ENCODE measurements at regions not wholly inside any gene's neighbourhood (a gene's known extent, or its start where the extent isn't known, plus 50 kb on each side); places are given as distances from the start of the nearest gene placed in this dataset.
"Not testable (repeated sequence)": the region's sequence is repeated elsewhere in the genome, so short reads cannot be mapped to it uniquely, and the experiment has no call there.

DNA sequence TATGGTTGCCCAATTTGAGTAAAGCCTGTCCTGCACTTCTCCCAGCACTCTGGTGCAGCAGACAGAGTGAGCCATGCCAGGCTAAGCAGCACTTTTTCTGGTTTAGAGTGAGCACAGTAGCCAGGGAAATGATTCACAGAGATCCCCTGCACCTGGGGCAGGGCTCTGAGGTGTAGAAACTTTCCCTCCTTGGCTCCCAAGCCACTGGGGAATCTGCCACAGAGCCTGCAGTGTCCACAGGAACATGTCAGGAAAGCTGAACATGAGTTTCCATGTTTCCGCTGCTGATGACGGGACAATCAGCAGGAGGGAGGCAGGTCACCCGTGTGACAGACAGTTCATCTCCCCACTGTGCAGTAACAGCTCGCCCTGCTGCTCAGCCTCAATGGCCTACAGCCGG, 429.9 kb upstream of the B3GAT1 start:
- ATAC-seq = no peak

DNA sequence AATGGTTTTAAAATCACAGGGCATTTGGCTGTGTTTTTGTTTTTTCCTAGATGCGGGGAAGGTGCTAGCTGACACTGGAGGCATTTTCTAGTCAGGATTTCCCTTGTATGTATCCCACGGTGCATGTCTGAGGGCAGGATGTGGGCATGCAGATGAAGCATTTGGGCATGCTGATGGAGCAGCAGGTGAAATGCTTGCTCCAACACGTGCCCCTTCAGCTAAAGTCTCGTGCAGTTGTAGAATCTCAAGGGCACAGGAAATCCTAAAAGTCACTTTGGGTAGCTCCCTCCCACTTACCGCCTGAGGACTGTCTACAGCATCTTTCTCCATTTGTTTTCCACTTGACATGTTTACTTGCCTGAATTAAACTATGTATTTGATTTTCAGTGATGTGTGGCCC, 429.4 kb upstream of the B3GAT1 start:
- ATAC-seq = no peak

- no peak for ATAC-seq
Measured at GRCh38 chr11:134840945-134841344, 428.9 kb upstream of the B3GAT1 start.

DNA sequence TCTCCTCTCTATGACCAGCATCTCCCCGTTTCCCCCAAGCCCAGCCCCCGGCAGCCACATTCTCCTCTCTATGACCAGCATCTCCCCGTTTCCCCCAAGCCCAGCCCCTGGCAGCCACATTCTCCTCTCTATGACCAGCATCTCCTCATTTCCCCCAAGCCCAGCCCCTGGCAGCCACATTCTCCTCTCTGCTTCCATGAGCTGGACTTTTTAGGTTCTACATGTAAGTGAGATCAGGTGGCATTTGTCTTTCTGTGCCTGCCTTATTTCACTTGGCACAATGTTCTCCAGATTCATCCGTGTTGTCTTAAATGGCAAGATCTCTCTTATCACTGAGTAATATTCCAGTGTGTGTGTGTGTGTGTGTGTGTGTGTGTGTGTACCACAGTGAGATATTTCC, 428.1 kb upstream of the B3GAT1 start:
- not testable (repeated sequence) for ATAC-seq

- no peak for ATAC-seq
Measured at GRCh38 chr11:134838708-134839107, 426.7 kb upstream of the B3GAT1 start.

- ATAC-seq = no peak
Measured at GRCh38 chr11:134837887-134838232, 425.8 kb upstream of the B3GAT1 start.

DNA sequence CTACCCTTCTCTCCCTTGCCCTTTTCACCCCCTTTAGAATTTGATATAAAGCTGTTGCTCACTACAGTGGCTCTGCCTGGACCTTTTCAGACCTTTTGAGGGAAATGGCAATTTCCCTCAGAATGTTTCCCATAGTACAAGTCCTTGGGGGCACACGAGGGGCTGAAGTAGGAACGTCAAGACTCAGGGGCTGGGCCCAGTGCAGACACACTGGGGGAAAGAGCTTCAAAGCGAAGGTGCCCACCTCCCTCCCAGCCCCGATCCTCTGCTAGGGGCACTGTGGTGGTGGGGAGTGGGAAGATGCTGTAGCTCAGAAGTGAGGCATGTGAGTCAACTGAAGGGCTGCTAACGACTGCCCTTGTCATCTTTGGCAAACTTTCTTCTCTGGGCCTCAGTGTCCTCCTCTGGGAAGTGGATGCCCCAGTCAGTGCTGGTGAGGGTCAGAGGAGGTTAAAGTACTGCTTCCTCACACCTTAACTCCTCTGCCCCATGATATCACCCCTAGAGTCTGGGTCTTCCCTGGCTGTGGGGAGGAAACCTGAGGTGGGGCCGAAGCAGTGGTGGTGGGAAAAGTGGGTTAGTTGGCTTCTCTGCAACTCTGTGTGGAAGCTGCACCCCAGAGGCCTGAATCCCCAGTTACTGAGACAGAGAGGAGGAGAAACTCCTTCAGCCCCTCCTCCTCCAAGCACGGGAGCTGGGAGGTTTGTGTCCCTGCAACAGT, 425.3 kb upstream of the B3GAT1 start:
- no peak for ATAC-seq

- ATAC-seq = no peak
Measured at GRCh38 chr11:134836561-134836960, 424.5 kb upstream of the B3GAT1 start.

- no peak for ATAC-seq
Measured at GRCh38 chr11:134835561-134835960, 423.5 kb upstream of the B3GAT1 start.

DNA sequence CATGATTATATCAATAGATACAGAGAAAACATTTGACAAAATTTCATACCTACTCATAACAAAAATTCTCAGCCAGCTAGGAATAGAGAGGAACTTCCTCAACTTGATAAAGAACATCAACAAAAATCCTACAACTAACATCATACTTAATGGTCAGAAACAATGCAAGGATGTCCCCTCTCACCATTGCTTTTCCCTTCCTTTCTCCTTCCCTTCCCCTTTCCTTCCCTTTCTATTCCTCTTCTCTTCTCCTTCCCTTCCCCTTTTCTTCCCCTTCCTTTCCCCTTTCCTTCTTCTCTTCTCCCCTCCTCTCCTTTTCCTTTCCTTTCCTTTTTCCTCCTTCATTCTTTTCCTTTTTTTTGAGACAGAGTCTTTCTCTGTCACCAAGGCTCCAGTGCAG, 418.3 kb upstream of the B3GAT1 start:
- ATAC-seq = no peak

DNA sequence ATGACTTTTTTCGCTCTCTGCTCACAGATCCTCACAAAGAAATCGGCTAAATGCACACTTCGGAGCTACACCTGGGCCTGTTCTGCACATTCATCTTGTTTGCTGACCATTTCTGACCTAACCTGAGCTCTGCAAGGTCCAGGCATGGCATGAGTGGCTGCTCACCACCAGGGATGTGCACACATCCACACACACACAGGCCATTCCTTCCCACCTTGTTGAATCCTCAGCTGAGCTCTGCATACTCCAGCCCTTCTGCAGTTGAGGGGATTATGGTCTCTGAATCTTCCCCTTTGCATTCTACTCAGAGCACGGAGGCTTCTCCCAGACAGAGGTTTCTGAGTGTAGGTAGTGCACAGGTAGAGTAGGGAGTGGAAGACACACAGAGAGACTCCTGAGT, 411.9 kb upstream of the B3GAT1 start:
- no peak for ATAC-seq

DNA sequence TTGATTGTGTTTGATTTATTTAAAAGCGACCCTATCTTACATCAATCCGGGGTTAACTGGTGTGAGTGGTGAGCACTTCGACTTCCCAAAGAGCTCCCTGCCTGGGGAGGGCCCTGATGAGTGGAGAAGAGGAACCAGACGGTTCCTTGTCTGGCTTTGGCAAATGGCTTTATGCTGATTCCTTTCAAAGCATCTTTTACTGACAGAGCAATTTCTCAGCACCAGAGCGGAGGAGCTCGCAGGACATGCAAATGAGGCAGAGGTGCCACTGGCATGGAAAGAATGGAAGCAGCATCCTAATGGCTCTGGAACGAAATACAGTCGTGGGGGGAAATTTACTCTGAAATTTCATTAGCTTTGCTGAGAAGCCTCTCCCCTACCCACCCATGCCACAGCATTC, 410.9 kb upstream of the B3GAT1 start:
- ATAC-seq = no peak

DNA sequence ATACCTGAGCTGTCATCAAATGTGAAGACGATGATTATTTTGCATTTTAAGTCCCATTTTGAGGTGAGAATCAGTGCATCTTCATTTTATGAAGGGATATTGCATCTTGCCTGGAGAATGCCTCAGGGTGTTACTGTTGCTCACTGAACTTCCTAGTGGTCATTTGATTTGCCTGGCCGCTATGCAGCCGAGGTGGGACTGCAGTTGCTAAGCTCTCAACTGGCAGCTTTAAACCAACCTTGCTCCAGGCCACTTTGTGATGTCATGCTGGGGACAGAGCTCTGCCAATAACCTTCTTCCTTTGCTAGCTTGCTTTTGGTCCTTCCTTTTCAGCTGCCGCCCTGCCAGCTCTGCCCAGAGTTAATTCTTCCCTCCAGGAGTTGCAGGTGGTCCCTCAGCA, 409.4 kb upstream of the B3GAT1 start:
- no peak for ATAC-seq

DNA sequence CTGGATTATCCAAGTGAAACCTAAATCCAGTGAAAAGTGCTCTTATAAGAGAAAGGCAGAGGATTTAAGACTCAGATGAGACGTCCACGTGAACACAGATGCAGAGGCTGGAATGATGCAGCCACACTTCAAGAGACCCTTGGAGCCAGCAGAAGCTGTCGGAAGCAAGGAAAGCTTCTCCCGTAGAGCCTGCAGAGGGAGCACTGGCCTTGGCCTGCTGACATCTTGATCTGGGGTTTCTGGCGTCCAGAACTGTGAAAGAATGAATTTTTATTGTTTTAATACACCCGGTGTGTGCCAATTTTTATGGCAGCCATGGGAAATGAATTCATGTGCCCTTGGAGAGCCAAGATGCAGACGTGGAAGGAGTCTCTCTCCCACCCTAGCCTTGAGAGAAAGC, 407.0 kb upstream of the B3GAT1 start:
- no peak for ATAC-seq

DNA sequence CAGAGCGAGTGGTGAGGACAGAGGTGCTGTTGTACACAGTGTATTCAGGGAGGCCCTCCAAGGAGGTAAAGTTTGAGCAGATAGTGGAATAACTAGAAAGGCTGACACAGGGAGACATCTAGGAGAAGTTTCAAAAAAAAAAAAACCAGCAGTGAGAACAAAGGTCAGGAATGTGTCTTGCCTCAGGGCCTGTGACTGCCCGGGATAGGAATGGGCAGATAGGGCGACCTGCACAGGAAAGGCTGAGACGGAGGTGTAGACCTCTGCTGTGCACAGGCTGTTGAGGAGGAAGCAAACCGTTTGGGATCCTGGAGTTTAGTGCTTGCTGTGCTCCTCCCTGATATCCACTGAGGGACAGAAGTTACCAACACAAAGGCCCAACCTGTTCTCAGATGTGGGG, 406.5 kb upstream of the B3GAT1 start:
- no peak for ATAC-seq

DNA sequence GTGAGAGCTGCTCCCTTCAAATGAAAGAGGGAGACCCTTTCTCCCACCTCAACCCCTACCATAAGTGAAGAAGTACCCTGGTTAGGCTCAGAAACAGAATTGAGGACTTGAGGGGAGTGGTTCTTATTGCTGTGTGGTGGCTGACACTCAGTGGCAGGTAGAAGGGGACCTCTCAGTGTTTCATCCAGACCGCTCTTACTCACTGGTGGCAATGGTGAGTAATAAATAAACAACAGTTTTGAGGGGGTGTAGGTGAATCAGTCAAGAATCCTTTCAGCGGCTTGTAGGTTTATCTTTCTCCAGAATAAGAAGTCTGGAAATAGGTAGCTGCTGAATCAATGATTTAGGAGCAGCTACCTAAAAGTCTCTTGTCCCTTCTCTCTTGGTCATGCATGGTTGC, 403.4 kb upstream of the B3GAT1 start:
- no peak for ATAC-seq

DNA sequence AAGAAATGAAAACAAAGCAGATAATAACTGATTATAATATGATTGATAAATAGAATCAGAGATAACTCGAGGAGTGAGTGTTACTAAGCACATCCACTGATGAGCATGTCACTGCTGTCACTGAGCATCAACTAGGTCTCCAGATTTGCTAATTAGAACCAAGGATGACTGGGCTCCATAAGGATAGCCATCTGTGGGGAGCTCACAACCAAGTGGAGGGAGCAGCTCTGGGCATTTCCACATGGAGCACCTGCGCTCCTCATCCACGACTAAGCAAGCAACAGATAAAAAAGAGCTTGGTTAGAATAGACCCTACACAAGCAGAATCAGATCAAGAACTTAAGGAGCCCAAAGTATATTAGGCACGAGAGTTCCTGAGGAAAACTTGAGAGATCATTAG, 396.0 kb upstream of the B3GAT1 start:
- no peak for ATAC-seq

DNA sequence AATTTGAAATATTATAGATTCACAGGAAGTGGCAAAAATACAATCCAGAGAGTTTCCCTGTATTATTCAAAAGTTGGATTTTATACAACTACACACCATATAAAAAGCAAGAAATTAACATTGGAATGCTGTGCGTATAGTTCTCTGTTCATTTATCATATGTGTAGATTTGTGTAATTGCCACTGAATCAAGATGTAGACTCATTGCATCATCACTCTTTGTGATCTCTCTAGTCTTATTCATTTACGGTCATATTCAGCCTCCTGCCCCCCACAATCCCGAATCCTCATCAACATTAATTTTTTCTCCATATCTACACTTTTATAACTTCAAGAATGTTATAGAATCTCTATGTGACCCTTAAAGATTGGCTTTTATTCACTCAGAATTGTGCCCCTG, 390.6 kb upstream of the B3GAT1 start:
- ATAC-seq = no peak

GRCh38 chr11:134802116-134802515, 390.1 kb upstream of the B3GAT1 start:
- no peak for ATAC-seq

- no peak for ATAC-seq
Measured at GRCh38 chr11:134801570-134801969, 389.5 kb upstream of the B3GAT1 start.

DNA sequence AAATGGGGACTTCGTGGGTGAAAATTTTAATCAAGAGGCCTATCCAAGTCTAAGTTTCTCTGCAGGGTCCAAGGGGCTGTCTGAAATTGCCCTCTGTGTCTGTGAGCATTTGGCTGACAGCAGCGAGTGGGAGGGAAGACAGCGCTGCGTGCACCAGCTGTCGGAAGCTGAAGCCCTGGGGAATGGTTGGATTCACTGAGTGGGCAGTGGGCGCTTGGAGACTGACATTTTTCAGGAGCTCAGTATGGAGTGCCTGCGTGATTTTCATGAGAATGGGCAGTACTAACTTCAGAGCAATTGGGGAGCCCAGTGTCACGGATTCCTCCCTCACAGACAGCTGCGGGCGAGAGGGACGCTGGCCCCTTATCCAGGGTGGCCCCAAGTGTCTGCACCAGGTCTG, 388.8 kb upstream of the B3GAT1 start:
- no peak for ATAC-seq

DNA sequence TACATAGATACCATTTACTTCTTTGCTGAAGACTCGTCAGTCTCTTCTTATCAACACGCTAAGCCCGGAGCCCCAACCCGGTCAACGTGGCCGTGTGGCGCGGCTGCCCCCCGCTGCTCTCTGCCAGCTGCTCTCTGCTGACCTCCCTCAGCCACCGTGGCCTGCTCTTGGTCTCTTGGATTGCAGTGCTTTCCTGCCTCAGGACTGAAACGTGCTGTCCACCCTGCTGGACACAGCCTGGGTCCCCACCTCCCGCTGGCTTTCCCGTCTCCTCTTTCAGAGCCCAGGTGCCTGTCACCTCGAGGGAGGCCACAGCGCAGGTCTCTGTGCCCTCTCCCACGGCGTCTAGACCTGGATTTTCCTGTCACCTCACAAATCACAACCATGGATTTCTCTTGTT, 388.1 kb upstream of the B3GAT1 start:
- ATAC-seq = no peak

DNA sequence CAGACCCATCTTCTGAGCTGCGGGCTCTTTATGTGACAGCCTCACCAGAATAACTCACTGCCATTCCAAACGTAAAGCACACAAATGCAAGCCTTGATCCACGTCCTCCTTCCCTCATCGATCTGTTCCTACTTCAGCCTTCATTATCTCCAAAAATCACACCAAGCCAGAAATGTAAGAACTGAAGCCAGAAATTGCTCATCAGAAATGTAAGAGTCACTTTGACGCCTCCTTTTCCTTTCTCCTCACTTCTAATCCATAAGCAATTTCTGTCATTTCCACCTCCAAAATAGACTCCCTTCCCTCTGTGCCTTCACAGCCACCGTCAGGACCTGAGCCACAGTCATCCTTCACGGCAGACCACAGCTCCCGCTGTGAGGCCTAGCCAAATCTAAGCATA, 387.3 kb upstream of the B3GAT1 start:
- no peak for ATAC-seq

- ATAC-seq = no peak
Measured at GRCh38 chr11:134797411-134798089, 385.5 kb upstream of the B3GAT1 start.

DNA sequence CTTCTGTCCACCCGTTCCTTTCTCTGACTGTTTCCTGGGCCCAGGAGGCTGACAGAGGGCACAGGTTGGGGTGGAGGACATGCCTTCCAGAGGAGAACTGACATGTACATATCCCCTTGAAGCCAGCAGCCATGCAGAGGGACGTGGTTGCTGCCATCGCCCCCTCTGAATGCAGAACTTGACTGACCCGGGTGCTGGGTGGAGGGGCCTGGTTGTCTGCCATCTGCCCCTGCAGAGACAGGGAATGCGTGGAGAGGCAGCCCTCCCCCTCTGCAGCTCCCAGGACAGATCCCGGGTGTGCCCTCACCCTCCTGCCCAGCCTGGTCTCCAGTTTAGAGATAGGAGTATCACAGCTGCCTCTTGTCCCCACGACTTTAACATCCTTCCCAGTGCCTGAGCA, 383.0 kb upstream of the B3GAT1 start:
- ATAC-seq = no peak

Measured in activated CD4-positive, CD25-positive, alpha-beta regulatory T cell treated with anti-CD3 and anti-CD28 coated beads, Interleukin-2, amount 50 U/mL, for 24 hours (primary cell).